A673 (cell line): ENCODE measurements at regions not wholly inside any gene's neighbourhood (a gene's known extent, or its start where the extent isn't known, plus 50 kb on each side); places are given as distances from the start of the nearest gene placed in this dataset.

ENCODE experiments used
- EZH2 ChIP-seq: fragments of 200-600 bp; sonication (generic); IDR thresholded peaks from 2 replicates; pipeline ENCODE4 v1.6.1; 2017; ENCODE audit warnings: borderline replicate concordance, low read depth, mild to moderate bottlenecking, mixed read lengths, antibody characterized with exemption, low read length; ENCODE audit not compliant: poor library complexity, severe bottlenecking
- TF ChIP-seq, protein P1 (sequence below): fragments of 300-800, 200-600 bp; sonication (generic); conservative IDR thresholded peaks from 2 replicates; pipeline ENCODE4 v1.5.1; 2017; ENCODE audit warnings: low read depth, mild to moderate bottlenecking, antibody characterized with exemption, low read length, moderate library complexity, mixed read lengths

DNA sequence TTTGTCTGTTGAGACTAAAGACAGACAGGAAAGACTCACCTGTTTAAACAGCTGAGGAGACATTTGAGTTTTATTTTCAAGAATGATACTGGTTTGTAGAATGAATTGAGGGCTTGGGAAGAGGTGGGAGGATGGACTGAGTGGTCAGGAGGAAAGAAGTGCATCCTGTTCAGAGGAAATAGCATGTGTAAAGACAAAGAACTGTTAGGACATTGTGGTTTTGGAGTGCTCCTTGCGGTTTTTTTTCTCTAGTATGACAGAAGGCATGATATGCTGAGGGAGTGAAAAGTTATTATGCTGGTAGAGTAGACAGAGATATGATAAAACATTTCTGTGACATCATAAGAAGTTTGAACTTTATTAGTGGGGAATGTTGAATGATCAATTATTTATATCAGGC, 270.7 kb upstream of the ELAVL2 start:
- TF ChIP-seq, protein P1, sequence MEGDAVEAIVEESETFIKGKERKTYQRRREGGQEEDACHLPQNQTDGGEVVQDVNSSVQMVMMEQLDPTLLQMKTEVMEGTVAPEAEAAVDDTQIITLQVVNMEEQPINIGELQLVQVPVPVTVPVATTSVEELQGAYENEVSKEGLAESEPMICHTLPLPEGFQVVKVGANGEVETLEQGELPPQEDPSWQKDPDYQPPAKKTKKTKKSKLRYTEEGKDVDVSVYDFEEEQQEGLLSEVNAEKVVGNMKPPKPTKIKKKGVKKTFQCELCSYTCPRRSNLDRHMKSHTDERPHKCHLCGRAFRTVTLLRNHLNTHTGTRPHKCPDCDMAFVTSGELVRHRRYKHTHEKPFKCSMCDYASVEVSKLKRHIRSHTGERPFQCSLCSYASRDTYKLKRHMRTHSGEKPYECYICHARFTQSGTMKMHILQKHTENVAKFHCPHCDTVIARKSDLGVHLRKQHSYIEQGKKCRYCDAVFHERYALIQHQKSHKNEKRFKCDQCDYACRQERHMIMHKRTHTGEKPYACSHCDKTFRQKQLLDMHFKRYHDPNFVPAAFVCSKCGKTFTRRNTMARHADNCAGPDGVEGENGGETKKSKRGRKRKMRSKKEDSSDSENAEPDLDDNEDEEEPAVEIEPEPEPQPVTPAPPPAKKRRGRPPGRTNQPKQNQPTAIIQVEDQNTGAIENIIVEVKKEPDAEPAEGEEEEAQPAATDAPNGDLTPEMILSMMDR: no peak
- TF ChIP-seq EZH2: no peak
